Endothelial cell of umbilical vein (primary cell): ENCODE measurements at regions not wholly inside any gene's neighbourhood (a gene's known extent, or its start where the extent isn't known, plus 50 kb on each side); places are given as distances from the start of the nearest gene placed in this dataset.

Experiments
- BruUV-seq: library from RNA; stranded (reverse); fragments of 400-500 nt; replicated peaks from 2 replicates; lab custom pipeline; 2021; lab: Mats Ljungman, UMichigan
- CTCF ChIA-PET: fragments of 300-600, 350-600 bp; sonication (Branson Sonifier 250); formaldehyde crosslinking; loops from one replicate; lab custom pipeline; 2021; ENCODE audit warnings: antibody characterized with exemption, inconsistent platforms; lab: Charles Lee
- POLR2A ChIA-PET: fragments of 300-600, 350-600 bp; sonication (Branson Sonifier 250); formaldehyde crosslinking; loops from one replicate; lab custom pipeline; 2021; ENCODE audit warnings: antibody characterized with exemption, inconsistent platforms; lab: Charles Lee
- DNase-seq: peaks from one replicate; pipeline ENCODE4 v3.0.0-alpha.2; 2011; ENCODE audit warnings: low read depth, low spot score
- FAIRE-seq: peaks from 2 replicates; lab custom pipeline; 2011; peaks lifted over from hg19 to GRCh38; lab: Jason Lieb, UNC
- H2AFZ ChIP-seq: 2 replicates; pipeline ENCODE4 v1.6.0; 2012; ENCODE audit warnings: low read depth, low read length, control low read depth, inconsistent platforms
- H3K27ac ChIP-seq: 2 replicates; pipeline ENCODE4 v1.5.1; 2011; ENCODE audit warnings: low read depth, mild to moderate bottlenecking, control low read depth, low read length, moderate library complexity; ENCODE audit not compliant: insufficient read depth
- H3K27me3 ChIP-seq, 2 experiments: 2 replicates each; pipeline versions ENCODE4 v1.6.0 to v1.6.1; 2011; ENCODE audit warnings: low read length in 2 of 2, mixed read lengths in 1 of 2; ENCODE audit not compliant: control insufficient read depth in 2 of 2, insufficient read depth in 2 of 2
- H3K36me3 ChIP-seq, 2 experiments: 2 replicates in 1 of 2; 3 replicates in 1 of 2; pipeline ENCODE4 v1.5.1; 2011; ENCODE audit warnings: low read length in 2 of 2, mild to moderate bottlenecking in 1 of 2, moderate library complexity in 1 of 2; ENCODE audit not compliant: control insufficient read depth in 2 of 2, insufficient read depth in 2 of 2; ENCODE audit errors: extremely low read depth in 1 of 2
- H3K4me1 ChIP-seq: 3 replicates; pipeline ENCODE4 v1.5.1; 2011; ENCODE audit warnings: mild to moderate bottlenecking, low read length; ENCODE audit not compliant: control insufficient read depth, insufficient read depth; ENCODE audit errors: extremely low read depth
- H3K4me2 ChIP-seq: 2 replicates; pipeline ENCODE4 v1.6.1; 2011; ENCODE audit warnings: low read length, control low read depth, mixed read lengths; ENCODE audit not compliant: insufficient read depth
- H3K4me3 ChIP-seq, 3 experiments: fragments of 200-600 bp in 1 of 3; sonication (generic), shearing (Covaris generic) in 1 of 3; replicated peaks in 1 of 3; 2 replicates each; pipeline ENCODE4 v1.5.1; 2011 to 2016; ENCODE audit warnings: control low read depth in 3 of 3, low read length in 3 of 3, mild to moderate bottlenecking in 2 of 3, inconsistent platforms in 1 of 3, low read depth in 1 of 3, moderate library complexity in 1 of 3; ENCODE audit not compliant: insufficient read depth in 1 of 3
- H3K79me2 ChIP-seq: 2 replicates; pipeline ENCODE4 v1.6.0; 2012; ENCODE audit warnings: low read length, inconsistent platforms; ENCODE audit not compliant: control insufficient read depth, insufficient read depth
- H3K9ac ChIP-seq: replicated peaks from 2 replicates; pipeline ENCODE3; 2011; ENCODE audit warnings: low read length, control low read depth; ENCODE audit not compliant: insufficient read depth; ENCODE audit errors: extremely low read depth
- H3K9me1 ChIP-seq: replicated peaks from 3 replicates; pipeline ENCODE4 v1.6.0; 2011; ENCODE audit warnings: mild to moderate bottlenecking, low read length; ENCODE audit not compliant: control insufficient read depth, insufficient read depth; ENCODE audit errors: extremely low read depth
- H3K9me3 ChIP-seq: replicated peaks from 2 replicates; pipeline ENCODE4 v1.5.1; 2012; ENCODE audit warnings: low read length, inconsistent platforms; ENCODE audit not compliant: control insufficient read depth, insufficient read depth
- H4K20me1 ChIP-seq: replicated peaks from 2 replicates; pipeline ENCODE3; 2011; ENCODE audit warnings: mild to moderate bottlenecking, low read length; ENCODE audit not compliant: control insufficient read depth, insufficient read depth; ENCODE audit errors: extremely low read depth
- EZH2 ChIP-seq: IDR thresholded peaks from 2 replicates; pipeline ENCODE4 v1.6.1; 2012; ENCODE audit warnings: borderline replicate concordance, low read depth, mild to moderate bottlenecking, moderate library complexity, low read length, inconsistent platforms; ENCODE audit not compliant: severe bottlenecking
- FOS ChIP-seq: IDR thresholded peaks from 2 replicates; pipeline ENCODE4 v1.6.1; 2011; ENCODE audit warnings: mild to moderate bottlenecking, low read length, moderate library complexity, borderline replicate concordance; ENCODE audit not compliant: insufficient read depth
- GATA2 ChIP-seq: IDR thresholded peaks from 2 replicates; pipeline ENCODE4 v1.7.0; 2011; ENCODE audit warnings: low read depth, mild to moderate bottlenecking, moderate library complexity, mixed read lengths, low read length; ENCODE audit not compliant: insufficient read length, insufficient read depth
- JUN ChIP-seq: IDR thresholded peaks from 2 replicates; pipeline ENCODE4 v1.6.1; 2011; ENCODE audit warnings: borderline replicate concordance, low read depth; ENCODE audit not compliant: insufficient read length, insufficient read depth
- MYC ChIP-seq: IDR thresholded peaks from one replicate; pipeline ENCODE4 v1.6.1; 2011; ENCODE audit warnings: mild to moderate bottlenecking, low read depth, low read length
- POLR2A ChIP-seq: IDR thresholded peaks from 2 replicates; pipeline ENCODE4 v1.6.1; 2012; ENCODE audit warnings: low read depth, mild to moderate bottlenecking, control low read depth, low read length
- POLR2AphosphoS5 ChIP-seq: IDR thresholded peaks from 2 replicates; pipeline ENCODE4 v1.6.1; 2012; ENCODE audit warnings: low read depth, mild to moderate bottlenecking, control low read depth, low read length, moderate library complexity; ENCODE audit not compliant: insufficient read depth
- dilution Hi-C: fragments of 300-500 bp; cut with MboI; formaldehyde crosslinking; loops from one replicate; pipeline ENCODE4 v1.15.0; 2019; ENCODE audit warnings: low sequenced_read_pairs; ENCODE audit not compliant: extremely low pct_ligation_motif_present
- intact Hi-C: fragments of 100-400 bp; cut with micrococcal nuclease; formaldehyde crosslinking; loops from one replicate; pipeline ENCODE4 v1.10.0; 2022
- TF ChIP-seq, protein P1 (sequence below): IDR thresholded peaks from 2 replicates; pipeline ENCODE4 v1.6.1; 2011; ENCODE audit not compliant: insufficient read depth, insufficient read length

DNA sequence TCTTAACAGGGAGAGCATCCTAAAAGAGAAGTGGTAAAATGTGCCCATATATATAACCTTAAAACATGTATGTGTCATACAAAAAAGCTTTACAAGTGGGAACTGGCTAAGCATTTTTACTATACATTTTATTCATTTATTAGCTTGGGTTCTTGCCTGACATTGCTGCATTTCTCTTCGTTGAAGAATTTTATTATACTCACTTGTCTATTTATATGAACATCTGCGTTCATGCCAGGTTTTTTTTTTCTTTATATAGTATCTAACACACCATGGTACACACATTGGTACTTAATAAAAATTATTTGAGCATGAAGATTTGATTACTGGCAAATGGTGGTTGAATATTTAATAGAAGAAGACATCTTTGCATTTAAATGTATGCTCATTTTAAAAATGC lies 492.3 kb downstream of the SPATA31D1 start:
- H3K9me3 ChIP-seq, result no peaks in the 10 kb centered on the region
- H2AFZ ChIP-seq, result no peak overlapping the region
- DNase-seq (no peak), FAIRE-seq (no peak)
- TF ChIP-seq GATA2, result no peak
- TF ChIP-seq EZH2, result no peak
- TF ChIP-seq MYC, result no peak
- no peak for TF ChIP-seq FOS
- no peak overlapping the region for H3K4me2 ChIP-seq
- BruUV-seq, result no TSS peak
- no peaks in the 10 kb centered on the region for H3K27me3 ChIP-seq
- no peak overlapping the region for H3K27ac ChIP-seq
- no peak overlapping the region for H3K9ac ChIP-seq
- POLR2A ChIA-PET, result no interaction called here
- no peaks in the 10 kb centered on the region for H3K79me2 ChIP-seq
- CTCF ChIA-PET, result no interaction called here
- no peaks in the 10 kb centered on the region for H4K20me1 ChIP-seq
- H3K9me1 ChIP-seq, result no peaks in the 10 kb centered on the region
- H3K4me3 ChIP-seq, result no peak overlapping the region
- no peaks in the 10 kb centered on the region for H3K36me3 ChIP-seq
- intact Hi-C loops, result no loop called here
- dilution Hi-C loops, result no loop called here
- H3K4me1 ChIP-seq, result no peaks in the 10 kb centered on the region

DNA sequence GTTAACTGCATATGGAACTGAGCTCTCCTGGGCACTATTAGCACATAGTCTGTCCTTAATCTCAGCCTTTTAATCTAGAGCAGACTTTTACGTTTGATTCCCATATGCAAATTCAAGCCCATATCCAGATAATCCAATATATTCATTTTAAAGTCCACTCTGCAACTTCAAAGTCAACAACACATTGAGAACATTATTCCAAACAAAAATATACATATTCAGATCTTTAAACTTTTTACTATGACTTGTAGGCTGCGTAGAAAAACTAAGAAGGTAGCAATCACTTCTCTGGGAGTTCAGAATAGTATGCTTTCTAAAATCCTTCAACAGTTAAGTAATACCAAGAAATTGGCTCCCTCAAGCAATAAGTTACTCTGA lies 499.4 kb downstream of the SPATA31D1 start:
- Histone ChIP-seq H4K20me1 (no peaks in the 10 kb centered on the region), H2AFZ (no peak overlapping the region), H3K9me3 (no peaks in the 10 kb centered on the region), H3K36me3 (no peaks in the 10 kb centered on the region), H3K27ac (no peak overlapping the region), H3K9me1 (no peaks in the 10 kb centered on the region), H3K4me3 (no peak overlapping the region), H3K4me2 (no peak overlapping the region), H3K27me3 (no peaks in the 10 kb centered on the region), H3K9ac (no peak overlapping the region), H3K4me1 (no peaks in the 10 kb centered on the region), H3K79me2 (no peaks in the 10 kb centered on the region)
- TF ChIP-seq EZH2 (no peak), FOS (no peak), POLR2AphosphoS5 (no peak), JUN (no peak), POLR2A (no peak)
- TF ChIP-seq, protein P1, sequence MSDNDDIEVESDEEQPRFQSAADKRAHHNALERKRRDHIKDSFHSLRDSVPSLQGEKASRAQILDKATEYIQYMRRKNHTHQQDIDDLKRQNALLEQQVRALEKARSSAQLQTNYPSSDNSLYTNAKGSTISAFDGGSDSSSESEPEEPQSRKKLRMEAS, result no peak
- BruUV-seq, result no TSS peak
- POLR2A ChIA-PET, result no interaction called here
- dilution Hi-C loops (no loop called here), intact Hi-C loops (no loop called here)
- FAIRE-seq, result no peak
- DNase-seq, result no peak
- CTCF ChIA-PET, result no interaction called here
